NB4 (cell line): ENCODE measurements at regions not wholly inside any gene's neighbourhood (a gene's known extent, or its start where the extent isn't known, plus 50 kb on each side); places are given as distances from the start of the nearest gene placed in this dataset.

Experiments used
- DNase-seq: peaks from one replicate; pipeline ENCODE4 v3.0.0; 2010; ENCODE audit warnings: low read depth
- H3K4me3 ChIP-seq: one replicate; pipeline ENCODE4 v1.5.1; 2011; ENCODE audit warnings: mild to moderate bottlenecking, low read depth, low read length, moderate library complexity
- CTCF ChIP-seq: IDR thresholded peaks from one replicate; pipeline ENCODE4 v1.5.1; 2012; ENCODE audit warnings: low read depth, low read length
- MAX ChIP-seq: IDR thresholded peaks from 2 replicates; pipeline ENCODE4 v1.6.1; 2011; ENCODE audit warnings: low read depth, low read length
- MYC ChIP-seq: IDR thresholded peaks from 2 replicates; pipeline ENCODE4 v1.6.1; 2011; ENCODE audit warnings: low read depth, low read length
- POLR2A ChIP-seq: IDR thresholded peaks from 2 replicates; pipeline ENCODE4 v1.6.1; 2011; ENCODE audit warnings: mild to moderate bottlenecking; ENCODE audit not compliant: insufficient read length; ENCODE audit errors: extremely low read depth

GRCh38 chrX:149255860-149256259, 249.2 kb downstream of the IDS start:
- no peak for DNase-seq
- TF ChIP-seq CTCF (no peak), MAX (no peak), MYC (no peak), POLR2A (no peak)
- no peak overlapping the region for H3K4me3 ChIP-seq

GRCh38 chrX:149248073-149248625, 257.0 kb downstream of the IDS start:
- no peak for TF ChIP-seq POLR2A
- no peak for TF ChIP-seq MYC
- no peak for TF ChIP-seq MAX
- no peak for TF ChIP-seq CTCF
- no peak overlapping the region for H3K4me3 ChIP-seq
- no peak for DNase-seq

GRCh38 chrX:149230689-149231088, 274.4 kb downstream of the IDS start:
- no peak overlapping the region for H3K4me3 ChIP-seq
- no peak for DNase-seq
- TF ChIP-seq MAX: no peak
- no peak for TF ChIP-seq MYC
- no peak for TF ChIP-seq POLR2A
- TF ChIP-seq CTCF: no peak

- no peak for DNase-seq
- H3K4me3 ChIP-seq: no peak overlapping the region
- TF ChIP-seq POLR2A (no peak), CTCF (no peak), MAX (no peak), MYC (no peak)
These were observed 281.3 kb downstream of the IDS start for GRCh38 chrX:149223854-149224253.

GRCh38 chrX:149222040-149222439, 283.1 kb downstream of the IDS start:
- no peak for TF ChIP-seq MAX
- H3K4me3 ChIP-seq: no peak overlapping the region
- DNase-seq: peak; percentile 6

- no peak for DNase-seq
- H3K4me3 ChIP-seq: no peak overlapping the region
- TF ChIP-seq MYC: no peak
- no peak for TF ChIP-seq MAX
- TF ChIP-seq CTCF: no peak
- no peak for TF ChIP-seq POLR2A
These were observed 283.9 kb downstream of the IDS start for GRCh38 chrX:149221230-149221629.
